ENCODE measurements at regions not wholly inside any gene's neighbourhood (a gene's known extent, or its start where the extent isn't known, plus 50 kb on each side); places are given as distances from the start of the nearest gene placed in this dataset.

DNA sequence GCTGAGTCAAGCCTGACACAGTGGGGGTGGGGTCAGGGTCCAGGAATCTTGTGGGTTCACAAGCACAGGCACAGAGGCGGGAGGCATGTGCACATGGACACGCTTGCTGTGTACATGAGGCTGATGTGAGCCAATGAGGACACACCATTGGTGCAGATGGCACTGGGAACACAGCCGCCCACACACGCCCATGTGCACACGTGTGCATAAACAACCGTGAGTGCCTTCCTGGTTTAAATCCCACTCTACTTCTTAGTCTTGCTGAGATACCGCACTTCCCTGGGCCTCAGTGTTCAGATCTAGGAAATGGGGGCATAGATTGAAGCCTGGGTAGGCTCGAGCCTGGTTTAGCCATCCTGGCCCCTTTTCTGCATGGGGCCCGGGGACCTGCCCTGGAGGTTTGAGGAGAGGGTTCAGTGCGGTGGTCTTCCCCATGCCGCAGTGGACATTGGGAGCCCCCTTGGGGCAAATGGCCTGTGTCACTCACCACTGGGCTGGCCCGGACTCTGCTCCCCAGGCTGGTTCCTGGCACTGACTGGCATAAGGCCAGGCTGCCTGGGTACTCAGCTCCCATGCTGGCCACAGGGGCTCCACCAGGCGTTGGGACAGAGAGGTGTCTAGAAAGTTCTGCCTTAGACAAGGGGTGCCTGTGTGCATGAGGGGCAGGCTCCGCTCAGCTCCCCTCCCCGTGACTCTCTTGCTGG lies 60.2 kb downstream of the CEBPB start:
- TF ChIP-seq, protein P1, sequence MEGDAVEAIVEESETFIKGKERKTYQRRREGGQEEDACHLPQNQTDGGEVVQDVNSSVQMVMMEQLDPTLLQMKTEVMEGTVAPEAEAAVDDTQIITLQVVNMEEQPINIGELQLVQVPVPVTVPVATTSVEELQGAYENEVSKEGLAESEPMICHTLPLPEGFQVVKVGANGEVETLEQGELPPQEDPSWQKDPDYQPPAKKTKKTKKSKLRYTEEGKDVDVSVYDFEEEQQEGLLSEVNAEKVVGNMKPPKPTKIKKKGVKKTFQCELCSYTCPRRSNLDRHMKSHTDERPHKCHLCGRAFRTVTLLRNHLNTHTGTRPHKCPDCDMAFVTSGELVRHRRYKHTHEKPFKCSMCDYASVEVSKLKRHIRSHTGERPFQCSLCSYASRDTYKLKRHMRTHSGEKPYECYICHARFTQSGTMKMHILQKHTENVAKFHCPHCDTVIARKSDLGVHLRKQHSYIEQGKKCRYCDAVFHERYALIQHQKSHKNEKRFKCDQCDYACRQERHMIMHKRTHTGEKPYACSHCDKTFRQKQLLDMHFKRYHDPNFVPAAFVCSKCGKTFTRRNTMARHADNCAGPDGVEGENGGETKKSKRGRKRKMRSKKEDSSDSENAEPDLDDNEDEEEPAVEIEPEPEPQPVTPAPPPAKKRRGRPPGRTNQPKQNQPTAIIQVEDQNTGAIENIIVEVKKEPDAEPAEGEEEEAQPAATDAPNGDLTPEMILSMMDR (IDR thresholded peaks at IDR 0.05), result no peak
- no peak for TF ChIP-seq POLR2A (IDR thresholded peaks at IDR 0.05)
- WGBS, 2 donors, result 84 to 87% methylated on average over 13 to 14 of the region's 15 CpGs
- no peak overlapping the region for H3K4me3 ChIP-seq (ENCODE audit: low read depth, poor library complexity, severe bottlenecking)
- intact Hi-C loops (cut with DNase I; ENCODE audit: low total_unique reads), result no loop called here
- no peak for DNase-seq (ENCODE audit: low spot score in 2 of 2)

DNA sequence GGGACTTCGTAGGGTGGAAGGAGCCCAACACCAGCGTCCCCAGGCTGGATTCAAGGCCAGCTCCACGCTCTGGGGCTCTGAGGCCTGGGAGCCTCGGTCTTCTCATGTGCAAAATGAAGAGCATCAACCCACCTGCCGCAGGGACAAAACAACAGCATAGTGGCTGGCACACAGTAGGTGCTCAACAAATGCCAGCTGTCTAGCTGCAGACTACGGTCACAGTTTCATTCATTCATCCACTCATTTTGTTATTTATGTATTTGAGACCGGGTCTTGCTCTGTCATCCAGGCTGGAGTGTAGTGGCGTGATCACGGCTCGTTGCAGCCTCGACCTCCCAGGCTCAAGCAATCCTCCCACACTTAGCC lies 60.7 kb downstream of the CEBPB start:
- WGBS, 2 donors, result 91 to 94% methylated on average over 11 of the region's 11 CpGs

DNA sequence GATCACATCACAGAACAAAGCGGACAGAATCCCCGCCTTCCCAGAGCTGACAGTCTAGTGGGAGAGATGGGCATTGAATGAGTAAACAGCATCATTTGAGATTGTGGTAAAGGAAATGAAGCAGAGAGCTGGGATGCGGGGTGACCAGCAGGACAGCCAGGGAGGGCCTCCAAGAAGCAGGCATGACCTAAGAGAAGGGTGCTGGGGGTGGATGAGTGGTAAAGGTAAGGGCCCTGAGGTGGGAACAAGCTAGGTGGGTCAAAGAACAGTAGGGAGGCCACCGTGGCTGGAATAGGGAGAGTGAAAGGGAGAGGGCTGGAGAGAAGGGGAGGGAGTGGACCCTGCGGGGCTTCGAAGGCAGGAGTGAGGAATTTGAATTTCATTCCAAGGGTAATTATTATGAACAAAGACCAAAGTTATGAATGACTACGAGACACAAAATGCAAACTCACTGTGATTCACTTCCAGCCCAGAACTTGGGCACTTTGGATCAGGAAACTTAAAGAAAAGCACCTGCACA lies 61.4 kb downstream of the CEBPB start:
- no peak overlapping the region for H3K4me3 ChIP-seq (ENCODE audit: low read depth, poor library complexity, severe bottlenecking)
- 74 to 77% methylated on average over 7 of the region's 7 CpGs for WGBS, 2 donors
- DNase-seq (ENCODE audit: low spot score in 2 of 2), result no peak
- intact Hi-C loops (cut with DNase I; ENCODE audit: low total_unique reads), result no loop called here
- no peak for TF ChIP-seq POLR2A (IDR thresholded peaks at IDR 0.05)
- TF ChIP-seq, protein P1 (IDR thresholded peaks at IDR 0.05), result peak in 1 of 3 donors; percentile 11

More for the DNA sequence above, 60.7 kb downstream of the CEBPB start:
- no peak overlapping the region for H3K4me3 ChIP-seq (ENCODE audit: low read depth, poor library complexity, severe bottlenecking)
- no peak for TF ChIP-seq POLR2A (IDR thresholded peaks at IDR 0.05)
- TF ChIP-seq, protein P1 (IDR thresholded peaks at IDR 0.05), result no peak
- intact Hi-C loops (cut with DNase I; ENCODE audit: low total_unique reads), result no loop called here
- DNase-seq (ENCODE audit: low spot score in 2 of 2), result no peak

DNA sequence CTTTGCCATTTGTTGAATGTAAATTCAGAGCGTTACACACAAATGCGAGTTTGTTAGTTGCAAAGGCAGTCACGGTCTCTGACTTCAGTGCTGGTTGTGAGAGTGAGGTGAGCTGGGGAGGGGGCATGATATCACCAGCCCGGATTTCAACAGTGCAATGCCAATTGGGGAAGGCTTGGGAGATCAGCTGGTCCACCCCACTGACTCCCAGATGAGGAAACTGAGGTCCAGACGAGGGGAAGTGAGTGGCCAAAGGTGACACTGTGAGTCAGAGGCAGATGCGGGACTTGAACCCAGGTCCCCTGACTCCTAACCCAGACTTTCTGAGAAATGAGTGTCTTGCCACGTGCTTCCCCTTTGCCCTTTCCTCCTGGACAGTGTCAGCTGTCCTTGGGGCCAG lies 62.1 kb downstream of the CEBPB start:
- no peak for DNase-seq (ENCODE audit: low spot score in 2 of 2)
- TF ChIP-seq, protein P1 (IDR thresholded peaks at IDR 0.05), result no peak
- TF ChIP-seq POLR2A (IDR thresholded peaks at IDR 0.05), result no peak
- intact Hi-C loops (cut with DNase I; ENCODE audit: low total_unique reads), result no loop called here
- 86 to 88% methylated on average over 7 of the region's 7 CpGs for WGBS, 2 donors
- no peak overlapping the region for H3K4me3 ChIP-seq (ENCODE audit: low read depth, poor library complexity, severe bottlenecking)

DNA sequence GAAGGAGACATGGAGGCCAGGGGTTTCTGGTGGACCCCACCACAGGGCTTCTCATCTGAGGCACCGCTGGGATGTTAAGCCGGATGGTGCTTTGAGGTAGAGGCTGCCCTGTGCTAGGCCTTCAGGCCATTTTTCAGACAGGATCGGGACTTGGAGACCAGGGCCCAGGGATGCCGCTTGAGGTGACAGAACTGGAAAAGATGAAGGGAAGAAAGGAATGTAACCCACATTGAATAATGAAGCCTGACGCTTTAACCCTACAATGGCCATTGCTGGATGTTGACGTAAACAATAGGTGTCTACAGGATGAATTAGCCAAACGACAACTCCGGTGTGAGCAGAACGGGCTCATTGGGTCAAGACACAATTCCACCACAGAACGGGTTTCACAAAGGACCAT lies 62.5 kb downstream of the CEBPB start:
- H3K4me3 ChIP-seq (ENCODE audit: low read depth, poor library complexity, severe bottlenecking), result no peak overlapping the region
- TF ChIP-seq, protein P1 (IDR thresholded peaks at IDR 0.05), result no peak
- no peak for TF ChIP-seq POLR2A (IDR thresholded peaks at IDR 0.05)
- intact Hi-C loops (cut with DNase I; ENCODE audit: low total_unique reads), result no loop called here
- WGBS, 2 donors, result 86 to 93% methylated on average over 10 of the region's 10 CpGs
- no peak for DNase-seq (ENCODE audit: low spot score in 2 of 2)

Measured in lower leg skin (tissue), 4 donors.